Caco-2 (cell line): ENCODE measurements at regions not wholly inside any gene's neighbourhood (a gene's known extent, or its start where the extent isn't known, plus 50 kb on each side); places are given as distances from the start of the nearest gene placed in this dataset.
"Not testable (repeated sequence)": the region's sequence is repeated elsewhere in the genome, so short reads cannot be mapped to it uniquely, and the experiment has no call there.

Experiments
- BruUV-seq: library from RNA; stranded (reverse); fragments of 400-500 nt; replicated peaks from 2 replicates; lab custom pipeline; 2021; lab: Mats Ljungman, UMichigan
- CTCF ChIA-PET: fragments of 300-600 bp; sonication (Branson Sonifier 250); formaldehyde crosslinking; loops from one replicate; lab custom pipeline; 2022; ENCODE audit warnings: antibody characterized with exemption; lab: Charles Lee
- POLR2A ChIA-PET: fragments of 300-600 bp; sonication (Branson Sonifier 250); formaldehyde crosslinking; loops from one replicate; lab custom pipeline; 2022; ENCODE audit warnings: antibody characterized with exemption; lab: Charles Lee
- DNase-seq, 2 experiments: peaks; one replicate each; pipeline versions ENCODE4 v3.0.0 to v3.0.0-alpha.2; 2020 to 2022
- H3K27me3 ChIP-seq: replicated peaks from 2 replicates; pipeline ENCODE4 v1.6.0; 2011; ENCODE audit warnings: low read length; ENCODE audit not compliant: control insufficient read depth, insufficient read depth
- H3K36me3 ChIP-seq: 2 replicates; pipeline ENCODE4 v1.5.1; 2011; ENCODE audit warnings: low read length; ENCODE audit not compliant: control insufficient read depth, insufficient read depth
- H3K4me1 ChIP-seq: fragments of 250-450 bp; sonication (Bioruptor Pico); 2 replicates; pipeline ENCODE4 v1.5.1; 2020; ENCODE audit warnings: mild to moderate bottlenecking
- H3K4me3 ChIP-seq: 2 replicates; pipeline ENCODE4 v1.5.1; 2011; ENCODE audit warnings: low read depth, mild to moderate bottlenecking, control low read depth, low read length
- H3K9me3 ChIP-seq: fragments of 250-450 bp; sonication (Bioruptor Pico); 2 replicates; pipeline ENCODE4 v1.5.1; 2020; ENCODE audit warnings: mild to moderate bottlenecking, moderate library complexity
- H3K27ac Mint-ChIP-seq: one replicate; pipeline ENCODE4 v1.8.0; 2022; ENCODE audit warnings: mixed read lengths; ENCODE audit not compliant: unreplicated experiment
- H3K27me3 Mint-ChIP-seq: one replicate; pipeline ENCODE4 v1.8.0; 2022; ENCODE audit warnings: mixed read lengths; ENCODE audit not compliant: insufficient read depth, unreplicated experiment
- H3K36me3 Mint-ChIP-seq: one replicate; pipeline ENCODE4 v1.8.0; 2022; ENCODE audit warnings: mild to moderate bottlenecking, mixed read lengths; ENCODE audit not compliant: insufficient read depth, unreplicated experiment
- H3K4me1 Mint-ChIP-seq: one replicate; pipeline ENCODE4 v1.8.0; 2022; ENCODE audit warnings: low read depth, mixed read lengths; ENCODE audit not compliant: unreplicated experiment
- H3K4me3 Mint-ChIP-seq: one replicate; pipeline ENCODE4 v1.8.0; 2022; ENCODE audit warnings: mild to moderate bottlenecking, moderate library complexity, mixed read lengths; ENCODE audit not compliant: unreplicated experiment
- H3K9me3 Mint-ChIP-seq: one replicate; pipeline ENCODE4 v1.8.0; 2022; ENCODE audit warnings: mixed read lengths; ENCODE audit not compliant: unreplicated experiment
- intact Hi-C: fragments of 100-400 bp; cut with micrococcal nuclease; formaldehyde crosslinking; loops from one replicate; pipeline ENCODE4 v1.10.0; 2022; ENCODE audit not compliant: unreplicated experiment
- TF ChIP-seq, protein P1 (sequence below), 2 experiments: fragments of 200-600 bp in 1 of 2; IDR thresholded peaks; 1 replicate in 1 of 2; 2 replicates in 1 of 2; pipeline versions ENCODE4 v1.5.1 to v1.8.0; 2011 to 2022; ENCODE audit warnings: antibody characterized with exemption in 1 of 2, control low read depth in 1 of 2, inconsistent platforms in 1 of 2, low read depth in 1 of 2, low read length in 1 of 2, mild to moderate bottlenecking in 1 of 2, moderate library complexity in 1 of 2; ENCODE audit not compliant: insufficient read depth in 1 of 2, severe bottlenecking in 1 of 2, unreplicated experiment in 1 of 2

DNA sequence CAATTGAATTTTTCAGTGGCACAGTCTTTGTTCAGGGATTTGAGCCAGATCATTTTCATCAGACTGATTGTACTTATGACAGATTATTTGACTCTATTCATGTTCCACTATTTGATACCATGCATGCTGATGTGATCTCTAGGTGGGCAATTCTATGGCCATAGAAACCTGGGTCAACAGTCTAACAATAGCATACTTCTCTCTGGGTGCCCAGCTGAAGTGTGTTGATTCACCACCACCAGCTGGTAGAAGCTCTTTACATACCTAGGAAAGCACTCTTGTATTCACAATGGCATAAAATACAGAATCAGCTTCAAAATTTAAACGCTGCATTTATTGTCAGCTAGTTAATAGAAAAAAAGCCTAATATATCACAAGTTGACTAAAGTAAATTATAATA is 90.2 kb upstream of the TMTC2 start:
- intact Hi-C loops, result no loop called here
- DNase-seq, result no peak
- peaks cover 9% of the 10 kb centered on the region for H3K4me1 Mint-ChIP-seq

DNA sequence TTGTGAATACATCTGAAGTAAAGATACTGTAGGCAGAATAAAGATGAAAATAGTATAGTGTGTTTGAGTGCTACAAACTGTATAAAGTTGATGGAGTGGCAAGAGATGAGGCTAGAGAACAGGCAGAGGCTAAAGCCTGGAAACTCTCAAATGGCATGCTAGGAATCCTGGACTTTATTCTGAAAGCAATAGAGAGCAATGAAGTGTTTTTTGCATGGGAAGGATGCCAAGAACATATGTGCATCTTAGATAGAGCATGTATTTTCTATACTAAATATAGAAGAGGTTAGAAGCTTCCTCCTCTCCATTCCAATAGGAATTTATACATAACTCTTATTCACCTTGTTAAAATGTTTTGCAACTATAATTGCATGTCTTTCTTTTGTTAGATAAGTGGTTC is 86.3 kb upstream of the TMTC2 start:
- CTCF ChIA-PET, result no interaction called here
- intact Hi-C loops, result no loop called here

More for the DNA sequence above, 90.2 kb upstream of the TMTC2 start:
- Mint-ChIP-seq H3K4me3 (no peak overlapping the region), H3K36me3 (no peaks in the 10 kb centered on the region), H3K27ac (no peak overlapping the region), H3K9me3 (no peaks in the 10 kb centered on the region), H3K27me3 (no peaks in the 10 kb centered on the region)
- Histone ChIP-seq H3K27me3 (no peaks in the 10 kb centered on the region), H3K4me1 (no peaks in the 10 kb centered on the region), H3K36me3 (no peaks in the 10 kb centered on the region), H3K4me3 (no peak overlapping the region), H3K9me3 (no peaks in the 10 kb centered on the region)
- BruUV-seq, result no TSS peak
- POLR2A ChIA-PET, result no interaction called here
- TF ChIP-seq, protein P1, sequence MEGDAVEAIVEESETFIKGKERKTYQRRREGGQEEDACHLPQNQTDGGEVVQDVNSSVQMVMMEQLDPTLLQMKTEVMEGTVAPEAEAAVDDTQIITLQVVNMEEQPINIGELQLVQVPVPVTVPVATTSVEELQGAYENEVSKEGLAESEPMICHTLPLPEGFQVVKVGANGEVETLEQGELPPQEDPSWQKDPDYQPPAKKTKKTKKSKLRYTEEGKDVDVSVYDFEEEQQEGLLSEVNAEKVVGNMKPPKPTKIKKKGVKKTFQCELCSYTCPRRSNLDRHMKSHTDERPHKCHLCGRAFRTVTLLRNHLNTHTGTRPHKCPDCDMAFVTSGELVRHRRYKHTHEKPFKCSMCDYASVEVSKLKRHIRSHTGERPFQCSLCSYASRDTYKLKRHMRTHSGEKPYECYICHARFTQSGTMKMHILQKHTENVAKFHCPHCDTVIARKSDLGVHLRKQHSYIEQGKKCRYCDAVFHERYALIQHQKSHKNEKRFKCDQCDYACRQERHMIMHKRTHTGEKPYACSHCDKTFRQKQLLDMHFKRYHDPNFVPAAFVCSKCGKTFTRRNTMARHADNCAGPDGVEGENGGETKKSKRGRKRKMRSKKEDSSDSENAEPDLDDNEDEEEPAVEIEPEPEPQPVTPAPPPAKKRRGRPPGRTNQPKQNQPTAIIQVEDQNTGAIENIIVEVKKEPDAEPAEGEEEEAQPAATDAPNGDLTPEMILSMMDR (IDR thresholded peaks at IDR 0.05; ENCODE audit: insufficient read depth in 1 of 2, low read depth in 1 of 2, low read length in 1 of 2, severe bottlenecking in 1 of 2, unreplicated experiment in 1 of 2), result no peak
- CTCF ChIA-PET, result interaction anchor here (0.6 kb wide), 1 partner anchor 89 kb away, joined by 3 read pairs; no protein-coding TSS in a partner anchor

DNA sequence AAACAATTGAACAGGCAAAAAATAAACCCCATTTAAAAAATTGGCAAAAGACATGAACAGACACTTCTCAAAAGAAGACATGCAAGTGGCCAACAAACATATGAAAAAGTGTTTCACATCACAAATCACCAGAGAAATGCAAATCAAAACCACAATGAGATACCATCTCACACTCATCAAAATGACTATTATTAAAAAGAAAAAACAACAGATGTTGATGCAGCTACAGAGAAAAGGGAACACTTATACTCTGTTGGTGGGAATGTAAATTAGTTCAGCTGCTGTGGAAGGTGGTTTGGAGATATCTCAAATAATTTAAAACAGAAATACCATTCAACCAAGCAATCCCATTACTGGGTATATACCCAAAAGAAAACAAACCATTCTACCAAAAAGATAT is 83.1 kb upstream of the TMTC2 start:
- BruUV-seq, H3K4me1 ChIP-seq, H3K9me3 ChIP-seq, POLR2A ChIA-PET, H3K36me3 Mint-ChIP-seq, H3K27me3 ChIP-seq, H3K27me3 Mint-ChIP-seq, DNase-seq, intact Hi-C loops, H3K27ac Mint-ChIP-seq, CTCF ChIA-PET, H3K36me3 ChIP-seq, H3K9me3 Mint-ChIP-seq, H3K4me3 Mint-ChIP-seq, H3K4me1 Mint-ChIP-seq, H3K4me3 ChIP-seq: not testable (repeated sequence)

More for the DNA sequence above, 86.3 kb upstream of the TMTC2 start:
- Histone ChIP-seq H3K27me3 (no peaks in the 10 kb centered on the region), H3K9me3 (no peaks in the 10 kb centered on the region), H3K4me3 (no peak overlapping the region), H3K4me1 (no peaks in the 10 kb centered on the region), H3K36me3 (no peaks in the 10 kb centered on the region)
- Mint-ChIP-seq H3K4me3 (no peak overlapping the region), H3K27me3 (no peaks in the 10 kb centered on the region), H3K36me3 (no peaks in the 10 kb centered on the region), H3K27ac (no peak overlapping the region), H3K4me1 (peaks cover 9% of the 10 kb centered on the region), H3K9me3 (no peaks in the 10 kb centered on the region)
- POLR2A ChIA-PET, result no interaction called here
- TF ChIP-seq, protein P1 (IDR thresholded peaks at IDR 0.05; ENCODE audit: insufficient read depth in 1 of 2, low read depth in 1 of 2, low read length in 1 of 2, severe bottlenecking in 1 of 2, unreplicated experiment in 1 of 2), result no peak
- no peak for DNase-seq
- BruUV-seq, result no TSS peak

DNA sequence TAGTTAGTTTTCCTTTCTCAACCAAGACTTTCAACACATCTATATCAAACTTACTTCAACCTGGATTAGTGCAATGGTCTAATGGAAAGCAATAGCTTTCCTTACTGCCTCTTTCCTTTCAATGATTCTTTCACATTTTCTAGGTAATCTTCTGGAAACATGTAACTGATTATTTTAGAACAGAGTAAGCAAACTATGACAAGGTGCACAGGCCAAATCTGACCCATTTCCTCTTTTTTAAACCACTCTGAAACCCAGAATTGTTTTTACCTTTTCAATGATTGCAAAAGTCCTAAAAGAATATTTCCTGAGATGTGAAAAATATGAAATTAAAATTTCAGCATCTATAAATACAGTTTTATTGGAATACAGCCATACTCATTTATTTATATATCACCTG is 81.6 kb upstream of the TMTC2 start:
- no peaks in the 10 kb centered on the region for H3K9me3 ChIP-seq
- CTCF ChIA-PET, result no interaction called here
- intact Hi-C loops, result no loop called here
- no TSS peak for BruUV-seq
- TF ChIP-seq, protein P1 (IDR thresholded peaks at IDR 0.05; ENCODE audit: insufficient read depth in 1 of 2, low read depth in 1 of 2, low read length in 1 of 2, severe bottlenecking in 1 of 2, unreplicated experiment in 1 of 2), result no peak
- no peak for DNase-seq
- no peak overlapping the region for H3K4me3 Mint-ChIP-seq
- no peak overlapping the region for H3K27ac Mint-ChIP-seq
- no peaks in the 10 kb centered on the region for H3K36me3 Mint-ChIP-seq
- POLR2A ChIA-PET, result no interaction called here
- no peak overlapping the region for H3K4me3 ChIP-seq
- H3K27me3 ChIP-seq, result no peaks in the 10 kb centered on the region
- H3K4me1 Mint-ChIP-seq, result no peaks in the 10 kb centered on the region
- no peaks in the 10 kb centered on the region for H3K27me3 Mint-ChIP-seq
- no peaks in the 10 kb centered on the region for H3K4me1 ChIP-seq
- no peaks in the 10 kb centered on the region for H3K36me3 ChIP-seq
- no peaks in the 10 kb centered on the region for H3K9me3 Mint-ChIP-seq
